Mucosa of descending colon (tissue), 3 donors: ENCODE measurements at regions not wholly inside any gene's neighbourhood (a gene's known extent, or its start where the extent isn't known, plus 50 kb on each side); places are given as distances from the start of the nearest gene placed in this dataset.

ENCODE experiments used
- ATAC-seq: fragments of 200-7000 bp; cut with Tn5 transposase; one replicate; pipeline ENCODE4 v1.9.1; 2020; ENCODE audit warnings: mild to moderate bottlenecking, moderate library complexity
- DNase-seq, 3 donors: peaks; one replicate each; pipeline ENCODE4 v3.0.0-alpha.2; 2020
- H3K36me3 ChIP-seq: fragments of 200-600 bp; one replicate; pipeline ENCODE4 v1.8.0; 2021; ENCODE audit warnings: low read depth, mild to moderate bottlenecking
- H3K4me1 ChIP-seq: fragments of 200-600 bp; one replicate; pipeline ENCODE4 v1.8.0; 2021; ENCODE audit warnings: low read depth, mild to moderate bottlenecking
- H3K4me3 ChIP-seq: fragments of 200-600 bp; one replicate; pipeline ENCODE4 v1.8.0; 2021; ENCODE audit warnings: mild to moderate bottlenecking
- H3K9me3 ChIP-seq: fragments of 200-600 bp; one replicate; pipeline ENCODE4 v1.8.0; 2021; ENCODE audit warnings: mild to moderate bottlenecking
- CTCF ChIP-seq: fragments of 200-600 bp; IDR thresholded peaks from one replicate; pipeline ENCODE4 v1.8.0; 2022; ENCODE audit warnings: antibody characterized with exemption, mild to moderate bottlenecking
- intact Hi-C, 2 donors: fragments of 100-400 bp; cut with DNase I in 1 of 2; cut with micrococcal nuclease in 1 of 2; formaldehyde crosslinking; loops; one replicate each; pipeline versions ENCODE4 v1.11.0 to v1.11.1; 2022; cut with DNase I, micrococcal nuclease
- donor health status: DM: no; HTN: no; CAD: no; lungs with moderate emphysema.
- donor health status: DM: no; HTN: no; CAD: no.
- donor health status: DM: no; HTN: yes; CAD: no.

GRCh38 chr16:13419589-13419988 is 500.4 kb upstream of the ERCC4 start:
- Histone ChIP-seq H3K9me3 (peaks cover 10% of the 10 kb centered on the region), H3K4me1 (no peaks in the 10 kb centered on the region), H3K36me3 (no peaks in the 10 kb centered on the region), H3K4me3 (no peak overlapping the region)
- DNase-seq (no peak), ATAC-seq (no peak)
- no peak for TF ChIP-seq CTCF
- intact Hi-C loops, result no loop called here

- TF ChIP-seq CTCF, result no peak
- Histone ChIP-seq H3K36me3 (no peaks in the 10 kb centered on the region), H3K4me1 (no peaks in the 10 kb centered on the region), H3K4me3 (no peak overlapping the region), H3K9me3 (peaks cover 10% of the 10 kb centered on the region)
- DNase-seq (no peak), ATAC-seq (no peak)
- intact Hi-C loops, result no loop called here
Observed at GRCh38 chr16:13421726-13422125, 498.2 kb upstream of the ERCC4 start.

GRCh38 chr16:13425836-13426235 is 494.1 kb upstream of the ERCC4 start:
- Histone ChIP-seq H3K4me3 (no peak overlapping the region), H3K36me3 (no peaks in the 10 kb centered on the region), H3K4me1 (no peaks in the 10 kb centered on the region), H3K9me3 (peaks cover 7% of the 10 kb centered on the region)
- no peak for DNase-seq
- no peak for TF ChIP-seq CTCF
- ATAC-seq, result no peak
- intact Hi-C loops, result no loop called here

GRCh38 chr16:13426269-13426668 is 493.7 kb upstream of the ERCC4 start:
- Histone ChIP-seq H3K9me3 (peaks cover 7% of the 10 kb centered on the region), H3K4me3 (no peak overlapping the region), H3K4me1 (no peaks in the 10 kb centered on the region), H3K36me3 (no peaks in the 10 kb centered on the region)
- ATAC-seq (no peak), DNase-seq (no peak)
- TF ChIP-seq CTCF, result no peak
- intact Hi-C loops, result no loop called here

- no peak for DNase-seq
- no peaks in the 10 kb centered on the region for H3K36me3 ChIP-seq
- intact Hi-C loops, result no loop called here
- H3K9me3 ChIP-seq, result peaks cover 7% of the 10 kb centered on the region
- no peak overlapping the region for H3K4me3 ChIP-seq
- no peak for TF ChIP-seq CTCF
- no peak for ATAC-seq
- no peaks in the 10 kb centered on the region for H3K4me1 ChIP-seq
Observed at GRCh38 chr16:13426736-13427135, 493.2 kb upstream of the ERCC4 start.

GRCh38 chr16:13427943-13428342 is 492.0 kb upstream of the ERCC4 start:
- DNase-seq (no peak), ATAC-seq (no peak)
- H3K9me3 ChIP-seq, result peaks cover 7% of the 10 kb centered on the region
- no peaks in the 10 kb centered on the region for H3K4me1 ChIP-seq
- intact Hi-C loops, result no loop called here
- H3K36me3 ChIP-seq, result no peaks in the 10 kb centered on the region
- TF ChIP-seq CTCF, result no peak
- H3K4me3 ChIP-seq, result no peak overlapping the region
